ENCODE measurements at regions not wholly inside any gene's neighbourhood (a gene's known extent, or its start where the extent isn't known, plus 50 kb on each side); places are given as distances from the start of the nearest gene placed in this dataset.

GRCh38 chr6:100176951-100177710 lies 183.1 kb upstream of the MCHR2 start:
- DNase-seq: no peak

GRCh38 chr6:100176311-100176950 lies 182.4 kb upstream of the MCHR2 start:
- peak in 1 of 5 donors; percentile 28 for DNase-seq

- DNase-seq: no peak
Measured at GRCh38 chr6:100175814-100176310, 181.8 kb upstream of the MCHR2 start.

- DNase-seq: no peak
Measured at GRCh38 chr6:100173211-100173610, 179.2 kb upstream of the MCHR2 start.

- no peak for DNase-seq
Measured at GRCh38 chr6:100172322-100172713, 178.3 kb upstream of the MCHR2 start.

- peak in 1 of 5 donors; percentile 85 for DNase-seq
Measured at GRCh38 chr6:100171533-100172321, 177.7 kb upstream of the MCHR2 start.

- no peak for DNase-seq
Measured at GRCh38 chr6:100168148-100168547, 174.1 kb upstream of the MCHR2 start.

- no peak for DNase-seq
Measured at GRCh38 chr6:100167585-100167984, 173.6 kb upstream of the MCHR2 start.

GRCh38 chr6:100166956-100167355 lies 172.9 kb upstream of the MCHR2 start:
- DNase-seq: no peak

GRCh38 chr6:100165442-100165841 lies 171.4 kb upstream of the MCHR2 start:
- DNase-seq: no peak

GRCh38 chr6:100163035-100163434 lies 169.0 kb upstream of the MCHR2 start:
- no peak for DNase-seq

- DNase-seq: peak in 1 of 5 donors; percentile 14
Measured at GRCh38 chr6:100161782-100162365, 167.9 kb upstream of the MCHR2 start.

- DNase-seq: no peak
Measured at GRCh38 chr6:100160930-100161329, 166.9 kb upstream of the MCHR2 start.

- DNase-seq: no peak
Measured at GRCh38 chr6:100155141-100155540, 161.1 kb upstream of the MCHR2 start.

- DNase-seq: no peak
Measured at GRCh38 chr6:100153636-100154275, 159.7 kb upstream of the MCHR2 start.

- no peak for DNase-seq
Measured at GRCh38 chr6:100152201-100152600, 158.2 kb upstream of the MCHR2 start.

GRCh38 chr6:100144991-100145390 lies 151.0 kb upstream of the MCHR2 start:
- DNase-seq: no peak

- no peak for DNase-seq
Measured at GRCh38 chr6:100138346-100139022, 144.5 kb upstream of the MCHR2 start.

GRCh38 chr6:100137759-100138158 lies 143.7 kb upstream of the MCHR2 start:
- DNase-seq: no peak

GRCh38 chr6:100136590-100136989 lies 142.6 kb upstream of the MCHR2 start:
- DNase-seq: no peak

GRCh38 chr6:100135977-100136376 lies 142.0 kb upstream of the MCHR2 start:
- DNase-seq: no peak

GRCh38 chr6:100134703-100135102 lies 140.7 kb upstream of the MCHR2 start:
- DNase-seq: peak in 1 of 5 donors; percentile 37
